Epithelial cell of esophagus (primary cell): ENCODE measurements at regions not wholly inside any gene's neighbourhood (a gene's known extent, or its start where the extent isn't known, plus 50 kb on each side); places are given as distances from the start of the nearest gene placed in this dataset.

Experiments used
- DNase-seq: peaks from one replicate; pipeline ENCODE4 v3.0.0; 2010; ENCODE audit warnings: low read depth
- H3K4me3 ChIP-seq: 2 replicates; pipeline ENCODE4 v1.5.1; 2011; ENCODE audit warnings: mild to moderate bottlenecking, low read length, control low read depth
- CTCF ChIP-seq: IDR thresholded peaks from 2 replicates; pipeline ENCODE4 v1.5.1; 2011; ENCODE audit warnings: low read depth, mild to moderate bottlenecking, low read length, control low read depth, inconsistent platforms; ENCODE audit not compliant: insufficient read depth; ENCODE audit errors: missing control alignments

DNA sequence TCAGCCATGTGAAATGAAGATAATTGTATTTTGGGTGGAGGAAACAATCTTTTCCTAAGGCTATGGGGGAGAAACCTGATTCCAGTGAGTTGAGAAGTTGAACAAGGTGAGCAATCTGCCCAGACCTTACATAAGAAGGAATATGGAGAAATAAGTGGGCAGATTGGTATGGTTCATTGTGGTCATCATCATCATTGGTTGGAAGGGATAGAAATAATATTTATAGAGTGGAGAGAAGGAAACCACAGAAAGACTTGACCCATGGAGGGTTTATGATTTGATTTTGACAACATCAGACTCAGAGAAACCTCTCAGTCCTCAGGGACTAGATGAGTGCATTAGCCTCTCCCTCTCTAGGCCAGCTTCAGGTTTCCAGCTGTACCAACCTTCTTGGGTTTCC is 177.9 kb upstream of the NEIL3 start:
- no peak for TF ChIP-seq CTCF
- no peak overlapping the region for H3K4me3 ChIP-seq
- DNase-seq, result peak; percentile 47

DNA sequence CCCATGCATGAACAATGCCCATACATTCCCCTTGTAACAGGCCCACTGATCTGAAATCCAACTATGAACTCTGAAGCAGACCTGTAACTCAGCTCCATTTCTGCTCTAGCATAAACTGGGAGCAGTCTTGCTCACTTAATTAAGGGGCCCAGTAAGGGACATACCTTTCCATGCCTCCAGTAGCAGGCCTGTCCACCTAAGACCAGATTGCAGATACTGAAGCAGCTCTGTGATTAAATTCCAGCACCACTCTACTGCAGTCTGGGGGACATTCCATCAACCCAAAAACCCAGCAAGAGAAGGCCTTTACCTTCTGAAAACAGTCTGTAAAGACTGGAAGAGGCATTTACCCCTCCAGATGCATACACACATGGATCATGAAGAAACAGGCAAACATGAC is 162.0 kb upstream of the NEIL3 start:
- TF ChIP-seq CTCF, result no peak
- H3K4me3 ChIP-seq, result no peak overlapping the region
- DNase-seq, result no peak

DNA sequence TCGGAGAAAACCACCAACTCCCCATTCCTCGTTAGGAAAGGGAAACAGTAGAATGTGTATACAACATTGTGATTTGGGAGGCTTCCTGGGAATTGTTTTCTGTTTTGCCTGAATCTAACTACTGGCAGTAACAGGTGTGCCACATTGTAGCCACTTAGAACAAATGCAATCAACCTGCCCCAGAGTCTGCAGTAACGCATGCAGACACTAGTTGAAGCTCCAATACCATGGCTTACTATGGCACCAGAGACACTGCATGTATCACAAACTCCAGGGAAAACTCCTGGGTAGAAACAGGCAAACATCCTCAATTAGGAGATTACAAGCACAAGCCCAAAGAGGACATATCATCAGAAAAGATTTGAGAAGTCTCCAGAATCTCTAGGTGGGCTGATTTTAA is 154.2 kb upstream of the NEIL3 start:
- TF ChIP-seq CTCF, result no peak
- DNase-seq, result no peak
- no peak overlapping the region for H3K4me3 ChIP-seq

GRCh38 chr4:177159600-177159999 is 150.1 kb upstream of the NEIL3 start:
- H3K4me3 ChIP-seq, result no peak overlapping the region
- no peak for TF ChIP-seq CTCF
- no peak for DNase-seq

DNA sequence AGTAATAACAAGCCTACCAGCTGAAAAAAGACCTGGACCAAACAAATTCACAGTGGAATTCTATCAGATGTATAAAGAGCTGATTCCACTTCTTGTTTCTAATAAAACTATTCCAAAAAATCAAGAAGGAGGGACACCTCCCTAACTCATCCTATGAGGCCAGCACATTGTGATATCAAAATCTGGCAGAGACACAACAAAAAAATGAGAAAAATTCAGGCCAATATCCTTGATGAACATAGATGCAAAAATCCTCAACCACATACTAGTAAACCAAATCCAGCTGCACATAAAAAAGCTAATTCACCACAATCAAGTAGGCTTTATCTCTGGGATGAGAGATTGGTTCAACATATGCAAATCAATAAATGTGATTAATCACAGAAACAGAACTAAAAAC is 147.9 kb upstream of the NEIL3 start:
- DNase-seq, result no peak
- no peak overlapping the region for H3K4me3 ChIP-seq
- TF ChIP-seq CTCF, result no peak

DNA sequence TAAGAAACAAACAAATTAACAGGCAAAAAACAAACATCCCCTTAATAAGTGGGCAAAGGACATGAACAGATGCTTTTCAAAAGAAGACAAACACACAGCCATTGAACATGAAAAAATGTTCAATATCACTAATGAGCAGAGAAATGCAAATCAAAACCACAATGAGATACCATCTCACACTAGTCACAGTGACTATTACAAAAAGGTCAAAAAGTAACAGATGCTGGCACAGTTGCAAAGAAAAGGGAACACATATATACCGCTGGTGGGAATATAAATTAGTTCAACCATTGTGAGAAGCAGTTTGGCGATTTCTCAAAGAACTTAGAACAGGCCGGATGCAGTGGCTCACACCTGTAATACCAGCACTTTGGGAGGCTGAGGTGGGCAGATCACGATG is 146.1 kb upstream of the NEIL3 start:
- TF ChIP-seq CTCF, result no peak
- DNase-seq, result no peak
- no peak overlapping the region for H3K4me3 ChIP-seq

GRCh38 chr4:177171588-177171987 is 138.1 kb upstream of the NEIL3 start:
- H3K4me3 ChIP-seq, result no peak overlapping the region
- no peak for DNase-seq
- no peak for TF ChIP-seq CTCF
